Activated CD4-positive, alpha-beta T cell treated with anti-CD3 and anti-CD28 coated beads, Interleukin-2, amount 10 ng/mL, durations not matched to agents 7 days and 5 days (primary cell): ENCODE measurements at regions not wholly inside any gene's neighbourhood (a gene's known extent, or its start where the extent isn't known, plus 50 kb on each side); places are given as distances from the start of the nearest gene placed in this dataset.

Source experiments
- CTCF ChIA-PET: fragments of 350-600 bp; sonication (Branson Sonifier 250); formaldehyde crosslinking; loops from one replicate; lab custom pipeline; 2021; ENCODE audit warnings: antibody characterized with exemption; lab: Charles Lee
- POLR2A ChIA-PET: fragments of 350-600 bp; sonication (Branson Sonifier 250); formaldehyde crosslinking; loops from one replicate; lab custom pipeline; 2021; ENCODE audit warnings: antibody characterized with exemption; lab: Charles Lee
- DNase-seq: peaks from one replicate; pipeline ENCODE4 v3.0.0-alpha.2; 2020
- H3K27ac Mint-ChIP-seq: one replicate; pipeline ENCODE4 v1.8.0; 2021; ENCODE audit warnings: mild to moderate bottlenecking, moderate library complexity, mixed read lengths
- H3K27me3 Mint-ChIP-seq: one replicate; pipeline ENCODE4 v1.8.0; 2021; ENCODE audit warnings: mixed read lengths
- H3K36me3 Mint-ChIP-seq: one replicate; pipeline ENCODE4 v1.8.0; 2021; ENCODE audit warnings: low read depth, mixed read lengths
- H3K4me1 Mint-ChIP-seq: one replicate; pipeline ENCODE4 v1.8.0; 2021; ENCODE audit warnings: mixed read lengths
- H3K4me3 Mint-ChIP-seq: one replicate; pipeline ENCODE4 v1.8.0; 2021; ENCODE audit warnings: mild to moderate bottlenecking, moderate library complexity, mixed read lengths
- H3K9me3 Mint-ChIP-seq: one replicate; pipeline ENCODE4 v1.8.0; 2021; ENCODE audit warnings: mixed read lengths

DNA sequence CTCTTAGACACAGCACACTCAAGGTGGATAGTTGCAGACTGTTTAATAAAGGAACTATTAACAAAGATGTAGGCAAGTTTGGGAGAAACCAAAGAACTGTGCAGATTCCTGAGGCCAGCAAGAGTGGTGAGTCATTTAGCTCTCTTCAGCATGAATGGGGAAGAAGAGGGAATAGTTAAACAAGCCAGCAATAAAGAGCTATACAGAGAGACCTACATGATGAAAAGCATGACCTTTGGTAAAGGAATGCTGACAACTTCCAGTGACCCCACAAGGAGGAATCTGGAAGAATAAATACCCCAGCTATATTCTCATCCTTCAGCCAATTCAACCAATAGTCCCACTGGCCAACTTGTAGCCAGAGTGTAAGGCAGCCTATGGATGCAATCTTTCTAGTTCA is 706.0 kb upstream of the GRAMD2B start:
- ChIA-PET CTCF (no interaction called here), POLR2A (no interaction called here)
- no peaks in the 10 kb centered on the region for H3K4me1 Mint-ChIP-seq
- peaks cover 2% of the 10 kb centered on the region for H3K9me3 Mint-ChIP-seq
- H3K27me3 Mint-ChIP-seq = no peaks in the 10 kb centered on the region
- H3K36me3 Mint-ChIP-seq = no peaks in the 10 kb centered on the region
- no peak overlapping the region for H3K4me3 Mint-ChIP-seq
- no peak for DNase-seq
- no peak overlapping the region for H3K27ac Mint-ChIP-seq

DNA sequence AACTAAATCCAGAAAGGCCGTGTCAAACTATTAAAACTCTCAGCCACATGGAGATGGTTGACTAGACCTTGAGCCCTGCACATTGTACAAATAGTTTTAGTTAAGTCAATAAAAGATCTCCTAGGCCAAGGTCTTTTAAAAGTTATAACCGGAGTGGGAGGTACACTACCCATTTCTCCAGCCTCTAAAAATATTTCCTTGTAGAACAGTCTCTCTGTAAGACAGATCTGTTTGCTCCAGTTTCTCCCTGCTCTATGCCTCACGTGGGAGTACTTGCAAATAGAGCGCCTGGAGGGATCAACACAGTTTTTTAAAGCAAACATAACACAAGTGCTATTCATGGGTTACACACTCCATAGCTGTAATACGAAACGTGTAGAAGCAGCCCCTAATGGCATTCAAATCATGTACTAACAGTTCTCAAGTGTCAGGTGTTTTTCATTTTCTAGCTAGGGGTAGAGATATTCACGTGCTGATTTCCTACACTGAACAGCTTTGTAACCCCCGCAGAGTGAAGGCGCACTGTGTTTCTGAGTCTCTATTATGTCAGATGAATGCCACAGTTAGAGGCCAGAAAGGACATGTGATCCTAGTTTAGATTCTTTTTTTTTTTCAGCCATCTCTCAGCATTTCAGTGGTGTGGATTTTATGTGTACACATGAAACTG is 703.4 kb upstream of the GRAMD2B start:
- H3K4me1 Mint-ChIP-seq = no peaks in the 10 kb centered on the region
- H3K36me3 Mint-ChIP-seq = no peaks in the 10 kb centered on the region
- ChIA-PET CTCF (no interaction called here), POLR2A (no interaction called here)
- DNase-seq = no peak
- H3K27ac Mint-ChIP-seq = no peak overlapping the region
- H3K4me3 Mint-ChIP-seq = no peak overlapping the region
- peaks cover 2% of the 10 kb centered on the region for H3K9me3 Mint-ChIP-seq
- H3K27me3 Mint-ChIP-seq = no peaks in the 10 kb centered on the region

DNA sequence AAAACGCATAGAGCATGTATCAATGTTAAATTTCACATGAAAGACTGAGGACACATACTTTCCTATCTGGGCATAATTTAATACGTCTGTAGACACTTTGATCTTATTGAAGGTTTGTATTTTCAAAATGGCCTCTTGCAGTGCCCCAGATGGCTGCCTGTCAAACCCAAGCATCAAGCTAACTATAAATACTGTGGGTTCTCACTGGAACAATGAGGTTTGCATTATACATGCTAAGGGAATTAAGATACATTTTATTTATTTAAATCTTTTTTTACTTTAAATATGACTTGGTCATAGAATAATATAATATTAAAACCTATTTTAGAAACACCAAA is 702.9 kb upstream of the GRAMD2B start:
- Mint-ChIP-seq H3K9me3 (peaks cover 2% of the 10 kb centered on the region), H3K4me1 (no peaks in the 10 kb centered on the region), H3K4me3 (no peak overlapping the region), H3K27ac (no peak overlapping the region), H3K27me3 (no peaks in the 10 kb centered on the region), H3K36me3 (no peaks in the 10 kb centered on the region)
- no peak for DNase-seq
- CTCF ChIA-PET = no interaction called here
- POLR2A ChIA-PET = no interaction called here

DNA sequence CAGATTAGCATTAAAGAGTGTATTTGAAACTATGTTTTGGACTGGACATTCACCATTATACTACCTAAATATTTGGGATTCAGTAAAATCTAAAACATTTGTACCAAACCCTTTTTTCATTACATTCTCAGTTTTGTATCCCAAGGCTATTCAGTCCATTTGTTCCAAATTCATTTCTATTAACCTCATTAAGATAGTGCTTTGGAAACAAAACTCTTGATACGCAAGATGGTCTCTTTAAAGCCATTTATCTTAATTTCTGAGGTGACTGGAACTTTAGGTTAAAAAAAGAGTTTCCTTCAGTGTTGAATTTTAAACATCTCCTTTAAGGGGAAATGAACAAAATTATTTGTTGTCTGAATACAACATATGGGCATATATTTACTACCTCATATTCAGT is 702.5 kb upstream of the GRAMD2B start:
- Mint-ChIP-seq H3K27ac (no peak overlapping the region), H3K9me3 (peaks cover 2% of the 10 kb centered on the region), H3K27me3 (no peaks in the 10 kb centered on the region), H3K4me3 (no peak overlapping the region), H3K36me3 (no peaks in the 10 kb centered on the region), H3K4me1 (no peaks in the 10 kb centered on the region)
- POLR2A ChIA-PET = no interaction called here
- DNase-seq = no peak
- CTCF ChIA-PET = no interaction called here

DNA sequence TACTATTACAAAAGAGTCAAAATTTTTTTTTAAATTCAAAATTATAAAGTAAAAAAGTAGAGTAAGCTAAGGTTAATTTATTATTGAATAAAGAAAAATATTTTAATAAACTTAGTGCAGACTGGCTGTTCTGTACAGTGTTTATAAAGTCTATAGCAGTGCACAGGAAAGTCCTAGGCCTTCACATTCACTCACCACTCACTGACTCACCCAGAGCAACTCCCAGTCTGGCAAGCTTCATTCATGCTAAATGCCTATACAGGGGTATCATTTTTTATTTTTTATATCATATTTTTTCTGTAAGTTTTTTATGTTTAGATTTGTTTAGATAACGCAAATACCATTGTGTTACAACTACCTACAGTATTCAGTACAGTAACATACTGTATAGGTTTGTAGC is 700.7 kb upstream of the GRAMD2B start:
- ChIA-PET CTCF (no interaction called here), POLR2A (no interaction called here)
- Mint-ChIP-seq H3K4me1 (no peaks in the 10 kb centered on the region), H3K27me3 (no peaks in the 10 kb centered on the region), H3K4me3 (no peak overlapping the region), H3K9me3 (no peaks in the 10 kb centered on the region), H3K27ac (no peak overlapping the region), H3K36me3 (no peaks in the 10 kb centered on the region)
- no peak for DNase-seq

DNA sequence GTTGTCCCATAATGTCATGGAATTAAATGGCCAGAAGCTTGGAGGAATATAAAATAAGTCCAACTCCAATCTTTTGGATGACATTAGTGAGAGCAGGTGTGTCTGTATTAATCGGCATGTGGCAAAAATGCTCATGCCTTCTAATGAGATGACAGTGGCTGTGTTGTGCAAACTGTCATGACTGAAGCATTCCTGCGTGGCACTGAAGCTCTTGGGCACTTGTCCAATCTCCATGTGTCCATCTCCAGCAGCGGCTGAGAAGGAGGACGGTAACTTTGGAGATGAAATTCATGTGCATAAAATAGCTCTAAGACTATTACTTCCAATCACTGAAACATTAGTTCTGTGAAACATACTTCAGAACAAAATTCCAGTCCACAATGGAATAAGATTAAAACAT is 697.5 kb upstream of the GRAMD2B start:
- no peaks in the 10 kb centered on the region for H3K27me3 Mint-ChIP-seq
- H3K27ac Mint-ChIP-seq = no peak overlapping the region
- H3K4me1 Mint-ChIP-seq = no peaks in the 10 kb centered on the region
- ChIA-PET POLR2A (no interaction called here), CTCF (no interaction called here)
- no peak for DNase-seq
- H3K9me3 Mint-ChIP-seq = peaks cover 3% of the 10 kb centered on the region
- no peak overlapping the region for H3K4me3 Mint-ChIP-seq
- no peaks in the 10 kb centered on the region for H3K36me3 Mint-ChIP-seq

DNA sequence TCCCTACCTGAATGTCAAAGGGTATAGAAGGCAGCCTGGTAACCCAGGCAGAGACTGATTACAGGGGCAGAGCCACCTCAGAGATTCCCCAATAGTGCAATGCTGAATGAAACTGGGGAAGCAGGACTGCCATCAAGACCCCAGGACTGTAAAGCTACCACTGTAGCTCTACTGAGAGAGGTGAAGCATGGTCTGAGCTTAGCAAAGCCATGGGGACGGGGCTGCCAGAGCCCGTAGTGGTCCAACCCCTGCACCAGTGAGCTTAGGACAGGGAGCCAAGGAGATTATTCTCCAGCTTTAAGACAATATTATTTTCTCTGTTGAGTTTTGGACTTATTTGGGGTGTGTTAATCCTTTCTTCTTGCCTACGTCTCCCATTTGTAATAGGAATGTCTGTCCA is 679.3 kb upstream of the GRAMD2B start:
- no peak for DNase-seq
- ChIA-PET POLR2A (no interaction called here), CTCF (no interaction called here)
- H3K4me1 Mint-ChIP-seq = no peaks in the 10 kb centered on the region
- H3K4me3 Mint-ChIP-seq = no peak overlapping the region
- no peaks in the 10 kb centered on the region for H3K36me3 Mint-ChIP-seq
- no peak overlapping the region for H3K27ac Mint-ChIP-seq
- H3K27me3 Mint-ChIP-seq = no peaks in the 10 kb centered on the region
- peaks cover 13% of the 10 kb centered on the region for H3K9me3 Mint-ChIP-seq

DNA sequence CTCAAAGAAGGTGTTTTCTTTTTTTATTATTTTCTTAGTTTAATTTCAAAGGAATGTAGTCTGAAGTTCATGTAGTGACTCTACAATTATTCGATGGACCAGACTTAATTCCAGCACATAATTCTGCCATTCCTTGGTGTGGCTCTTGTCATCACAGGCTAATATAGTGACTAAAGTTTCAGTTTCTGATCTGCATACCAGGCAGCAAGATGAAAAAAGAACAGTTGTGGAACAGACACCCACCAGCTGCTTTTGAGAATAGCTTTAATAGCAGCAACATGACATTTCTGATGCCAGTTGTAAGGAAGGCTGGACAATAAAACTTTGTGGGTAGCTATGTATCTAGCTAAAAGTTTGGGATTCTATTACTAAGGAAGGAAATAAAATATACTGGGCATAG is 676.3 kb upstream of the GRAMD2B start:
- Mint-ChIP-seq H3K27me3 (no peaks in the 10 kb centered on the region), H3K9me3 (peaks cover 10% of the 10 kb centered on the region), H3K27ac (no peak overlapping the region), H3K4me3 (no peak overlapping the region), H3K4me1 (no peaks in the 10 kb centered on the region), H3K36me3 (no peaks in the 10 kb centered on the region)
- DNase-seq = no peak
- CTCF ChIA-PET = interaction anchor here (0.6 kb wide), 1 partner anchor 10 kb away, joined by 5 read pairs; no protein-coding TSS in a partner anchor
- POLR2A ChIA-PET = no interaction called here

DNA sequence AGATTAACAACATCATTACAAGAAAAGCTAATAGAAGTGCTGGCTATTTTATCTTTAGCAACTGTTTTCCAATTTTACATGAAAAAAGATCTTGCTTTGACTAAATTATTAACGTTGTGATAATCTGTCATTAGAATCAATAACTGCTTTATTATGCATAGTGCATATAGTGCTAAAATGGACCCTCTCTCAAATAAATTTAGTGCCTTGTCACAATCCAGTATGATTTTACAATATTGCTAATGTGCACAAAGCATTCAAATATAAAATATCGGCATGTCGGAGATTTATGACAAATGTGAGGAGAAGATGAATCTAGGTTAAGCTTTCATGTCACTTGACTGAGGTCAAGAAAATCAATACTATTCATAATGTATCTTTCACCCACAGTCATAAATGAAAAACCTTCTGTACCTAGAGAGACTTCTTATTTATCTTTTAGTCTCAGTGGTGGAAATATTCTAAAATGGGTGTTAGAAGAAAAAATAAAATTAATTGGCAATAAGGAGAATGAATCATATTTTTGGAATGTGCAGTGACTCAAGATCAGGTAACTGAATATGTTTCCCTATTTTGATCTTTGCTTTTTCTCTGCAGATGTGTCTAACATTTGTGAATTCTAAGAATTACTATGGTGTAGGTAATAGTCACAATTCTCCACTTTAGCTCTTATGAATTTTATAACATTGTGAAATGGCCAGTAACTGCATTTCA is 672.9 kb upstream of the GRAMD2B start:
- Mint-ChIP-seq H3K4me1 (no peaks in the 10 kb centered on the region), H3K4me3 (no peak overlapping the region), H3K9me3 (no peaks in the 10 kb centered on the region), H3K36me3 (no peaks in the 10 kb centered on the region), H3K27me3 (no peaks in the 10 kb centered on the region), H3K27ac (no peak overlapping the region)
- POLR2A ChIA-PET = no interaction called here
- CTCF ChIA-PET = no interaction called here
- DNase-seq = no peak

DNA sequence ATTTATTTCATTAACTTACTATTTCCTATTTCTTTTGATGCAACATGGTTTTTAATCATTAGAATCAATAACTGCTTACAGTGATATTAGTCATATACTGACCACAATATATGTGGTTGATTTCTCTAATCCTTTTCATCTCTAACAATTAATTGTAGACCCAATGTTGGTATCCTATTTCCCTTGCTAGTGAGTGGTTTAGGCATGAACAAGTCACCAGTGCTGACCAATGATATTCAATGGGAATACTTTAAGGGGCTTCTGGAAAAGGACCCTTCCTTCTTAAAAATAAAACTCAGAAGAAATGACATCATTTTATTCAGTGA is 672.4 kb upstream of the GRAMD2B start:
- Mint-ChIP-seq H3K4me1 (no peaks in the 10 kb centered on the region), H3K27me3 (no peaks in the 10 kb centered on the region), H3K36me3 (no peaks in the 10 kb centered on the region), H3K9me3 (no peaks in the 10 kb centered on the region), H3K4me3 (no peak overlapping the region), H3K27ac (no peak overlapping the region)
- ChIA-PET CTCF (no interaction called here), POLR2A (no interaction called here)
- DNase-seq = no peak

DNA sequence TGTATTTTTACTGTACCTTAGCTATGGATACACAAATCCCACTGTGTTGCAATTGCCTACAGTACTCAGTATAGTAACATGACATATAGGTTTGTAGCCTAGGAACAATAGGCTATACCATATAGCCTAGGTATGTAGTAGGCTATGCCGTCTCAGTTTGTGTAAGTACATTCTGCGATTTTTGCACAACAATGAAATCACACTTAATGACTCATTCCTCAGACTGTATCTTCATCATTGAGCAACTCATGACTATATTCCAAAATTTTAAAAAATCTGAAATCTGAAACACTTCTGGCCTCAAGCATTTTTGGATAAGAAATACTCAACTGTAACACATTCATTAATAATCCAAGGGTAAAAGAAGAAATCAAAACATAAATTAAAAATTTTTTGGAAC is 666.8 kb upstream of the GRAMD2B start:
- ChIA-PET CTCF (no interaction called here), POLR2A (no interaction called here)
- peaks cover 8% of the 10 kb centered on the region for H3K9me3 Mint-ChIP-seq
- no peak overlapping the region for H3K4me3 Mint-ChIP-seq
- no peaks in the 10 kb centered on the region for H3K27me3 Mint-ChIP-seq
- H3K36me3 Mint-ChIP-seq = no peaks in the 10 kb centered on the region
- H3K4me1 Mint-ChIP-seq = no peaks in the 10 kb centered on the region
- DNase-seq = no peak
- no peak overlapping the region for H3K27ac Mint-ChIP-seq

DNA sequence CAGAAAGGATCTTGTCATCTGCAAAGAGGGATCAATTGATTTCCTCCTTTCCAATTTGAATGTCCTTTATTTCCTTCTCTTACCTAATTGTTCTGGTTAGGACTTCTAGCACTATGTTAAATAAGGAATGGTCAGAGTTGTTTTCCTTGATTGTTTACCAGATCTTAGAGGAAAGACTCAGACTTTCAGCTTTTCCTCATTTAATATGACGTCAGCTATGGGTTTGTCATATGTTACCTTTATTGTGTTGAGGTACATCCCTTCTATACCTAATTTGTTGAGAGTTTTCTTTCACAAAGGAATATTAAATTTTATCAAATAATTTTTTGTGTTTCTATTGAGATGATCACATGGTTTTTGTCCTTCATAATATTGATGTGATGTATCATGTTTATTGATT is 656.5 kb upstream of the GRAMD2B start:
- no peak overlapping the region for H3K4me3 Mint-ChIP-seq
- H3K27ac Mint-ChIP-seq = no peak overlapping the region
- ChIA-PET CTCF (no interaction called here), POLR2A (no interaction called here)
- no peak for DNase-seq
- no peaks in the 10 kb centered on the region for H3K27me3 Mint-ChIP-seq
- H3K36me3 Mint-ChIP-seq = no peaks in the 10 kb centered on the region
- no peaks in the 10 kb centered on the region for H3K4me1 Mint-ChIP-seq
- no peaks in the 10 kb centered on the region for H3K9me3 Mint-ChIP-seq

DNA sequence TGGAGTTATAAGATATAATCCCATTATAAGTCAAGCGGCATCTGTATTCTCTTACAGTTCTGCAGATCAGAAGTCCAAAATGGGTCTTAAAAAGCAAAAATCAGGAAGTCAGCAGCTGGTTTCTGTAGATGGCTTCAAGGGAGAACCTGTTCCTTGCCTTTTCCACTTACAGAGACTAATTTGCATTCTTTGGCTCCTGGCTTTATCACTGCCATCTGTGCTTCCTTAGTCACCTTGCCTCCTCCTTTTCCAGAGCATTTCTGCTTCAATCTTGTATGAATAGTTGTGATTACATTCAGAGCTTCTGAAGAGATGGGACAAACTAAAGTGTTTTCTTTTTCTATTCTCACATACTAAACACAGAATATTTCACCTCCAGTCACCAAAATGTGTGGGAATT is 647.3 kb upstream of the GRAMD2B start:
- Mint-ChIP-seq H3K4me1 (no peaks in the 10 kb centered on the region), H3K9me3 (no peaks in the 10 kb centered on the region), H3K4me3 (no peak overlapping the region), H3K36me3 (no peaks in the 10 kb centered on the region), H3K27ac (no peak overlapping the region), H3K27me3 (no peaks in the 10 kb centered on the region)
- no peak for DNase-seq
- ChIA-PET CTCF (no interaction called here), POLR2A (no interaction called here)

DNA sequence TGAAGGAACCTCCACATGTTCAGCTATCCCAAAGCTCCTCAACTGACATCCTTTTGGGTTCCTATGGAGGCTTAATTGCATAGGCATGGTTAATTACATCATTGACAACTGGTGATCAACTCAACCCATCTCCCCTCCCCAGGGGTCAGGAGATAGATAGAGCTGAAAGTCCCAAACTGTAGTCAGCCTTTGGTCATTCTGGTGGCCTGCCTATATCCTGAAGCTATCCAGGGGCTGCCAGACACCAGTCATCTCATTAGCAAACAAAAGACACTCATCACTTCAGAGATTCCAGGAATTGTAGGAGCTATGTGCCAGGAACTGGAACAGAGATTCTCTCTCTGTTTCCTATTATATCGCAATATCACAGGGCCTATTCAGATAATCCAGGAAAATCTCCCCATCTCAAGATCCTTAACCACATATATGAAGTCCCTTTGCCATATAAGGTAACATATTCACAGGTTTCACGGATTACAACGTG is 646.5 kb upstream of the GRAMD2B start:
- CTCF ChIA-PET = no interaction called here
- H3K36me3 Mint-ChIP-seq = no peaks in the 10 kb centered on the region
- POLR2A ChIA-PET = no interaction called here
- no peaks in the 10 kb centered on the region for H3K27me3 Mint-ChIP-seq
- DNase-seq = no peak
- H3K4me3 Mint-ChIP-seq = no peak overlapping the region
- H3K4me1 Mint-ChIP-seq = no peaks in the 10 kb centered on the region
- H3K27ac Mint-ChIP-seq = no peak overlapping the region
- no peaks in the 10 kb centered on the region for H3K9me3 Mint-ChIP-seq
